ENCODE measurements at regions not wholly inside any gene's neighbourhood (a gene's known extent, or its start where the extent isn't known, plus 50 kb on each side); places are given as distances from the start of the nearest gene placed in this dataset.

GRCh38 chr3:70754314-70754713, 441.9 kb upstream of the MDFIC2 start:
- TF ChIP-seq, protein P1, sequence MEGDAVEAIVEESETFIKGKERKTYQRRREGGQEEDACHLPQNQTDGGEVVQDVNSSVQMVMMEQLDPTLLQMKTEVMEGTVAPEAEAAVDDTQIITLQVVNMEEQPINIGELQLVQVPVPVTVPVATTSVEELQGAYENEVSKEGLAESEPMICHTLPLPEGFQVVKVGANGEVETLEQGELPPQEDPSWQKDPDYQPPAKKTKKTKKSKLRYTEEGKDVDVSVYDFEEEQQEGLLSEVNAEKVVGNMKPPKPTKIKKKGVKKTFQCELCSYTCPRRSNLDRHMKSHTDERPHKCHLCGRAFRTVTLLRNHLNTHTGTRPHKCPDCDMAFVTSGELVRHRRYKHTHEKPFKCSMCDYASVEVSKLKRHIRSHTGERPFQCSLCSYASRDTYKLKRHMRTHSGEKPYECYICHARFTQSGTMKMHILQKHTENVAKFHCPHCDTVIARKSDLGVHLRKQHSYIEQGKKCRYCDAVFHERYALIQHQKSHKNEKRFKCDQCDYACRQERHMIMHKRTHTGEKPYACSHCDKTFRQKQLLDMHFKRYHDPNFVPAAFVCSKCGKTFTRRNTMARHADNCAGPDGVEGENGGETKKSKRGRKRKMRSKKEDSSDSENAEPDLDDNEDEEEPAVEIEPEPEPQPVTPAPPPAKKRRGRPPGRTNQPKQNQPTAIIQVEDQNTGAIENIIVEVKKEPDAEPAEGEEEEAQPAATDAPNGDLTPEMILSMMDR (conservative IDR thresholded peaks at IDR 0.05), result no peak
- no peak for TF ChIP-seq ZFX (IDR thresholded peaks at IDR 0.05)

Data from C4-2B (cell line).